Raji (cell line): ENCODE measurements at regions not wholly inside any gene's neighbourhood (a gene's known extent, or its start where the extent isn't known, plus 50 kb on each side); places are given as distances from the start of the nearest gene placed in this dataset.

Source experiments
- POLR2A ChIP-seq: IDR thresholded peaks from 2 replicates; pipeline ENCODE4 v1.6.1; 2011; ENCODE audit warnings: low read depth, low read length, control low read depth; ENCODE audit not compliant: insufficient read depth

GRCh38 chr2:173623438-173624319 is 269.0 kb downstream of the CDCA7 start:
- TF ChIP-seq POLR2A, result no peak

- TF ChIP-seq POLR2A, result no peak
These were observed 270.6 kb downstream of the CDCA7 start for GRCh38 chr2:173625315-173625714.

- TF ChIP-seq POLR2A, result no peak
These were observed 274.4 kb downstream of the CDCA7 start for GRCh38 chr2:173629076-173629475.

GRCh38 chr2:173630425-173631126 is 275.9 kb downstream of the CDCA7 start:
- no peak for TF ChIP-seq POLR2A

GRCh38 chr2:173631127-173631460 is 276.4 kb downstream of the CDCA7 start:
- TF ChIP-seq POLR2A, result no peak

GRCh38 chr2:173644146-173644545 is 289.5 kb downstream of the CDCA7 start:
- no peak for TF ChIP-seq POLR2A

GRCh38 chr2:173647681-173648311 is 293.1 kb downstream of the CDCA7 start:
- TF ChIP-seq POLR2A, result no peak

- TF ChIP-seq POLR2A, result no peak
These were observed 294.1 kb downstream of the CDCA7 start for GRCh38 chr2:173648816-173649215.

GRCh38 chr2:173649527-173650219 is 295.0 kb downstream of the CDCA7 start:
- no peak for TF ChIP-seq POLR2A

GRCh38 chr2:173651891-173652290 is 297.2 kb downstream of the CDCA7 start:
- TF ChIP-seq POLR2A, result no peak

- no peak for TF ChIP-seq POLR2A
These were observed 297.6 kb downstream of the CDCA7 start for GRCh38 chr2:173652311-173652710.

- TF ChIP-seq POLR2A, result no peak
These were observed 298.2 kb downstream of the CDCA7 start for GRCh38 chr2:173652767-173653431.

- TF ChIP-seq POLR2A, result no peak
These were observed 298.7 kb downstream of the CDCA7 start for GRCh38 chr2:173653432-173653805.

- TF ChIP-seq POLR2A, result no peak
These were observed 299.7 kb downstream of the CDCA7 start for GRCh38 chr2:173654161-173654895.
